ENCODE measurements at regions not wholly inside any gene's neighbourhood (a gene's known extent, or its start where the extent isn't known, plus 50 kb on each side); places are given as distances from the start of the nearest gene placed in this dataset.
"Not testable (repeated sequence)": the region's sequence is repeated elsewhere in the genome, so short reads cannot be mapped to it uniquely, and the experiment has no call there.

- H3K4me1 ChIP-seq (ENCODE audit: low read depth, poor library complexity, severe bottlenecking) = no peaks in the 10 kb centered on the region
- H3K27ac ChIP-seq = no peak overlapping the region
- peak; percentile 55; the same call in 1 of the 2 replicates for TF ChIP-seq CTCF (conservative IDR thresholded peaks at IDR 0.05; ENCODE audit: low read depth, low read length)
- H3K36me3 ChIP-seq (ENCODE audit: insufficient read depth) = no peaks in the 10 kb centered on the region
- H3K27me3 ChIP-seq (ENCODE audit: insufficient read depth, low read depth) = no peaks in the 10 kb centered on the region
- H3K9ac ChIP-seq = no peak overlapping the region; the same call in 1 of the 2 replicates
- no peak overlapping the region for H3K4me3 ChIP-seq (IDR thresholded peaks at IDR 0.05; ENCODE audit: insufficient read depth, low read depth, low read length)
- H3K79me2 ChIP-seq (ENCODE audit: insufficient read depth, low read depth) = no peaks in the 10 kb centered on the region
- H4K20me1 ChIP-seq (ENCODE audit: insufficient read depth) = no peaks in the 10 kb centered on the region
- peak overlapping the region; percentile 86 for H3K4me2 ChIP-seq
- peak overlapping the region; percentile 95 for H2AFZ ChIP-seq (ENCODE audit: low read depth)
These were observed 62.2 kb downstream of the CCNE1 start for GRCh38 chr19:29873801-29874575.

GRCh38 chr19:29875931-29876330 is 64.1 kb downstream of the CCNE1 start:
- H3K36me3 ChIP-seq (ENCODE audit: insufficient read depth) = no peaks in the 10 kb centered on the region
- no peaks in the 10 kb centered on the region for H3K4me1 ChIP-seq (ENCODE audit: low read depth, poor library complexity, severe bottlenecking)
- no peak overlapping the region for H3K4me3 ChIP-seq (IDR thresholded peaks at IDR 0.05; ENCODE audit: insufficient read depth, low read depth, low read length)
- H3K27ac ChIP-seq = no peak overlapping the region
- H3K4me2 ChIP-seq = no peak overlapping the region
- TF ChIP-seq CTCF (conservative IDR thresholded peaks at IDR 0.05; ENCODE audit: low read depth, low read length) = no peak
- H2AFZ ChIP-seq (ENCODE audit: low read depth) = no peak overlapping the region; the same call in 1 of the 2 replicates
- H4K20me1 ChIP-seq (ENCODE audit: insufficient read depth) = no peaks in the 10 kb centered on the region
- H3K79me2 ChIP-seq (ENCODE audit: insufficient read depth, low read depth) = no peaks in the 10 kb centered on the region
- no peak overlapping the region for H3K9ac ChIP-seq
- no peaks in the 10 kb centered on the region for H3K27me3 ChIP-seq (ENCODE audit: insufficient read depth, low read depth)

GRCh38 chr19:29876414-29876813 is 64.6 kb downstream of the CCNE1 start:
- Histone ChIP-seq H3K9ac (no peak overlapping the region), H3K27me3 (ENCODE audit: insufficient read depth, low read depth) (no peaks in the 10 kb centered on the region), H4K20me1 (ENCODE audit: insufficient read depth) (no peaks in the 10 kb centered on the region), H3K27ac (no peak overlapping the region), H3K79me2 (ENCODE audit: insufficient read depth, low read depth) (no peaks in the 10 kb centered on the region), H3K36me3 (ENCODE audit: insufficient read depth) (no peaks in the 10 kb centered on the region), H3K4me2 (no peak overlapping the region), H3K4me3 (IDR thresholded peaks at IDR 0.05; ENCODE audit: insufficient read depth, low read depth, low read length) (no peak overlapping the region), H2AFZ (ENCODE audit: low read depth) (no peak overlapping the region; the same call in 1 of the 2 replicates), H3K4me1 (ENCODE audit: low read depth, poor library complexity, severe bottlenecking) (no peaks in the 10 kb centered on the region)
- TF ChIP-seq CTCF (conservative IDR thresholded peaks at IDR 0.05; ENCODE audit: low read depth, low read length) = no peak

GRCh38 chr19:29876908-29877307 is 65.1 kb downstream of the CCNE1 start:
- H3K27ac ChIP-seq; H4K20me1 ChIP-seq (ENCODE audit: insufficient read depth); H3K9ac ChIP-seq; H3K36me3 ChIP-seq (ENCODE audit: insufficient read depth); H3K4me2 ChIP-seq; H3K4me3 ChIP-seq (IDR thresholded peaks at IDR 0.05; ENCODE audit: insufficient read depth, low read depth, low read length); H2AFZ ChIP-seq (ENCODE audit: low read depth); H3K4me1 ChIP-seq (ENCODE audit: low read depth, poor library complexity, severe bottlenecking); H3K27me3 ChIP-seq (ENCODE audit: insufficient read depth, low read depth); H3K79me2 ChIP-seq (ENCODE audit: insufficient read depth, low read depth): not testable (repeated sequence)

- H2AFZ ChIP-seq (ENCODE audit: low read depth) = no peak overlapping the region
- H3K79me2 ChIP-seq (ENCODE audit: insufficient read depth, low read depth) = no peaks in the 10 kb centered on the region
- no peak for TF ChIP-seq CTCF (conservative IDR thresholded peaks at IDR 0.05; ENCODE audit: low read depth, low read length)
- no peaks in the 10 kb centered on the region for H3K4me1 ChIP-seq (ENCODE audit: low read depth, poor library complexity, severe bottlenecking)
- no peaks in the 10 kb centered on the region for H3K27me3 ChIP-seq (ENCODE audit: insufficient read depth, low read depth)
- no peak overlapping the region for H3K27ac ChIP-seq
- no peaks in the 10 kb centered on the region for H4K20me1 ChIP-seq (ENCODE audit: insufficient read depth)
- no peaks in the 10 kb centered on the region for H3K36me3 ChIP-seq (ENCODE audit: insufficient read depth)
- H3K9ac ChIP-seq = no peak overlapping the region
- no peak overlapping the region for H3K4me2 ChIP-seq
- H3K4me3 ChIP-seq (IDR thresholded peaks at IDR 0.05; ENCODE audit: insufficient read depth, low read depth, low read length) = no peak overlapping the region
These were observed 62.9 kb upstream of the URI1 start for GRCh38 chr19:29878973-29879654.
